CD4-positive, alpha-beta T cell treated with Interleukin-4 for 1 hour (primary cell): ENCODE measurements at regions not wholly inside any gene's neighbourhood (a gene's known extent, or its start where the extent isn't known, plus 50 kb on each side); places are given as distances from the start of the nearest gene placed in this dataset.
"Not testable (repeated sequence)": the region's sequence is repeated elsewhere in the genome, so short reads cannot be mapped to it uniquely, and the experiment has no call there.

Experiments
- DNase-seq, 2 donors: peaks; one replicate each; pipeline ENCODE4 v3.0.0-alpha.2; 2020 to 2022

- DNase-seq, result not testable (repeated sequence)
Observed at GRCh38 chr9:97248252-97248651, 59.2 kb upstream of the CCDC180 start.

DNA sequence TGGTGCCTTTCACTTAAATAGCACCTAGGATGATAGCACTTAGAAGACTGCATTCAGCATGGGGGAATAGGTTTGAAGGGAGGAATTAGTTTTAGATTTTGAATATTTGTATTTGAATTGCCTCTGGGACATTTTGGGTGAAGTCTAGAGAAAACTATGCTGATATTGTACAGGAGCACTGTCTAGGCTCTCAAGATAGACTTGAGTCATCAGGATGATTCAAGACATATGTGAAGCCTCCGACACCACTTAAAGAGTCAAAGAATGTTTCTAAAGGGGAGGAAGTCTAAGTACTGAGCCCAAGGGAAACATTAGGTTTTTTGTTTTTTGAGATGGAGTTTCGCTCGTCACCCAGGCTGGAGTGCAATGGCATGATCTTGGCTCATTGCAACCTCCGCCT lies 63.9 kb upstream of the CCDC180 start:
- no peak for DNase-seq

DNA sequence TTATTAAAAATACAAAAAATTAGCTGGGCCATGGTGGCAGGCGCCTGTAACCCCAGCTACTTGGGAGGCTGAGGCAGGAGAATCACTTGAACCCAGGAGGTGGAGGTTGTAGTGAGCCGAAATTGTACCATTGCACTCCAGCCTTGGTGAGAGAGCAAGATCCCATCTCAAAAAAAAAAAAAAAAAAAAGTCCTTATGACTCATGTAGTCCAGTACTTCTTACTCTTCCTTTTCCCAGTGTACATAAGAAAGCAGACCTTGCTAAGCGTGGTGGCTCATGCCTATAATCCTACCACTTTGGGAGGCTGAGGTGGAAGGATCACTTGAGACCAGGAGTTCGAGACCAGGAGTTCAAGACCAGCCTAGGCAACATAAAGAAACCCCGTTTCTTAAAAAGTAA lies 66.0 kb upstream of the CCDC180 start:
- not testable (repeated sequence) for DNase-seq

GRCh38 chr9:97237951-97238889 lies 69.2 kb upstream of the CCDC180 start:
- DNase-seq, result peak; percentile 76 to 77

GRCh38 chr9:97237311-97237786 lies 70.1 kb upstream of the CCDC180 start:
- no peak for DNase-seq

- not testable (repeated sequence) for DNase-seq
Observed at GRCh38 chr9:97233009-97233400, 74.5 kb upstream of the CCDC180 start.

DNA sequence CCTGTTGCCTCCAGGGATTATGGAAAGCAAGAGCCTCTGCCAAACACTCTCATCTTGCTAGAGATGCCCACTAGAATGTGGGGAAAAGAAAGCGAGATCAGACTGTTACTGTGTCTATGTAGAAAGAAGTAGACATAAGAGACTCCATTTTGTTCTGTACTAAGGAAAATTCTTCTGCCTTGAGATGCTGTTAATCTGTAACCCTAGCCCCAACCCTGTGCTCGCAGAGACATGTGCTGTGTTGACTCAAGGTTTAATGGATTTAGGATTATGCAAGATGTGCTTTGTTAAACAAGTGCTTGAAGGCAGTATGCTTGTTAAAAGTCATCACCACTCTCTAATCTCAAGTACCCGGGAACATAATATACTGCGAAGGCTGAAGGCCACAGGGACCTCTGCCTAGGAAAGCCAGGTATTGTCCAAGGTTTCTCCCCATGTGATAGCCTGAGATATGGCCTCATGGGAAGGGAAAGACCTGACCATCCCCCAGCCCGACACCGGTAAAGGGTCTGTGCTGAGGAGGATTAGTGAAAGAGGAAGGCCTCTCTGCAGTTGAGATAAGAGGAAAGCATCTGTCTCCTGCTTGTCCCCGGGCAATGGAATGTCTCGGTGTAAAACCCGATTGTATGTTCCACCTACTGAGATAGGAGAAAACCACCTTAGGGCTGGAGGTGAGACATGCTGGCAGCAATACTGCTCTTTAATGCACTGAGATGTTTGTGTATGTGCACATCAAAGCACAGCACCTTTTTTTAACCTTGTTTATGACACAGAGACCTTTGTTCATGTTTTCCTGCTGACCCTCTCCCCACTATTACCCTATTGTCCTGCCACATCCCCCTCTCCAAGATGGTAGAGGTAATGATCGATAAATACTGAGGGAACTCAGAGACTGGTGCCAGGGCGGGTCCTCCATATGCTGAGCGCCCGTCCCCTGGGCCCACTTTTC lies 75.1 kb upstream of the CCDC180 start:
- not testable (repeated sequence) for DNase-seq

DNA sequence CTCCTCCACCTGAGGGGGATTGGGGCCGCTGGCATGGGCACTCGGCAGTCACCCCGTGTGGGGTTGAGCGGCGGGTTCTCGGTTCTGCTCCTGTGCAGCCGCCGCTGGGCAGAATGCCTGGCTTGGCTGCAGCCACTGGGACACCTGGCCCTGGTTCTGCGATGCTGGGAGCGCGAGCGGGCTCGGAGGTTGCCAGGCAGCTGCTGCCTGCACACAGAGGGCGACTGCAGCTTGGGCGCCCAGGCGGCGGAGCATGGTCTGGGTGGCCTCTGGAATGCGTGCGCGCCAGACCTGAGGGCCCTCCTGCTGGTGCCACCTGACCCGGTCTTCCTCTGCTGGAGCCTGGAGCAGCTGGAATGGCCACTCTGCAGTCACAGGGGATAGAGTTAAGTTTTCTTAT lies 85.1 kb upstream of the CCDC180 start:
- not testable (repeated sequence) for DNase-seq

DNA sequence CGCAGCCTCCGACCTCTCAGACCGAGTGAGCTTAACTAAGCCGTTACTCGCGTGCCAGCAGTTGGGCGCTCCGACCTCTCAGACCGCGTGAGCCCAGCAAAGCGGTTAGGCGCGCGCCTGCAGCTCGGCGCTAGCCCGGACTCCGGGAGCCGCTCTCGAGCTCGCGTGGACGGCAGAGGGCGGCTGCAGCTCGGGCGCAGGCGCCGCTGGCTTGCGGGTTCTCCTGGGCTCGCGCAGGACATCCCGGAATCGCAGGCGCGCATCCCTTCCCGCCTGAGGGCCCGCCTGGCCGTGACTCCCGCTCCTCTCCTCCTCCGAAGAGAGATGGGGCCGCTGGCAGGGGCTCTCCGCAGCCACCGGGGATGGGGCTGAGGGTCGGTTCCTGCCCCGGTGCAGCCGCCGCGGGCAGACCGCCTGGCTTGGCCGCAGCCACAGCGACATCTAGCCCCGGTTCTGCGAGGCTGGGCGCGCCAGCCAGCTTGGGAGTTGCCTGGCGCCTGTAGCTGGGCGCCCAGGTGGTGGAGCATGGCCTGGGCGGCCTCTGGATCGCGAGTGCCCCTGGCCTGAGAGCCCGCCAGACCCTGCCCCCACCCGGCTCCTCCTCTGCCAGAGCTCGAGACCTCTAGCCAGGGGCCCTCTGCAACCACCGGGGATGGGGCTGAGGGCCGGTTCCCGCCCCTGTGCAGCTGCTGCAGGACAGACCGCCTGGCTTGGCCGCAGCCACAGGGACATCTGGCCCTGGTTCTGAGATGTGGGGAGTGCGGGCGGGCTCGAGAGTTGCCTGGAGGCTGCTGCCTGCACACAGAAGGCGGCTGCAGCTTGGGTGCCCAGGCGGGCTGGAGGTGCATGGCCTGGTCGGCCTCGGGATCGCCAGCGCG lies 85.7 kb upstream of the CCDC180 start:
- DNase-seq, result peak; percentile 47 to 57

DNA sequence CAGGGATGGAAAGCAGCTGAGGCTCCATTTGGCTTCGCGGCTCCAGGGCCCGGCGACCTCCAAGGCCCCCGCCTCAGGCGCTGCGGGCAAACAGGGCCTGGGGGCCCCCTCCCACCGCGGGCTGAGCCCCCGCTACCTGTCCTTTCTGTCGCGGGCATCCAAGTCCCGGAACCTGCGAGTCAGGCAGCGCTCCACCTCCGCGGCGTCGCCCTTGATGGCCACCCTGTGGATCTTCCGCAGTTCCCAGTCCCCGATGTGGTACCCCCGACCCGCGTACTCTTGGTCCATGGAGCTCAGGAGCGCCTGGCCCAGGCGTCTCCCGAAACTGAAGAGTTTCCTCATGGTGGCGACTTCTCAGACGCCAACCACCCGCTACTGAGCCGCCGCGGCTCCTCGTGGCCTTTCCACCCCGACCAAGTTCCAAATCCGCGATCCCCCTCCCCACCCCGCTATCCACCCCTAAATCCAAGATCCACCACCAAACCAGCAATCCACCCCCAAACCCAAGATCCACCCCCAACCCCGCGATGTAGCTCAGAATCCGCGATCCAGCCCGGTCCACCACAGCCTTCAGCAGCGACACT lies 86.5 kb upstream of the CCDC180 start:
- no peak for DNase-seq

DNA sequence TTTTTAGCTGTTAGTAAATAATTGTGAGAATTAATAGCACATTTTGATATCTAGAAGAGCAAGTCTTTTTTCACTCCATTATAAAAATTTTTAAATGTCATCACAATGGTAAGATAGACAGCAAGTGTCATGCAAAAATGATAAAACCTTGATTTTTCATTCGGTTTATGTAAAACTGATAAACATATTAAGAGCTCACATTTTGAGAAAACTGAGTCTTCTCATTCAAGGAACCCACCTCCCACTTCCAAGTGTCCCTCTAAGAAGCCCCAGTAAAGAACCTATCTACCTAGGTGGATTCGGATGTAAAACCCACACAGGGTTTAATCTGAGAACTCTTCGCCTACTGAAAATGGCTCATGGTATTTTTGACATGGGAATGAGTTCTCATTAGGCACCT lies 87.1 kb upstream of the CCDC180 start:
- not testable (repeated sequence) for DNase-seq

DNA sequence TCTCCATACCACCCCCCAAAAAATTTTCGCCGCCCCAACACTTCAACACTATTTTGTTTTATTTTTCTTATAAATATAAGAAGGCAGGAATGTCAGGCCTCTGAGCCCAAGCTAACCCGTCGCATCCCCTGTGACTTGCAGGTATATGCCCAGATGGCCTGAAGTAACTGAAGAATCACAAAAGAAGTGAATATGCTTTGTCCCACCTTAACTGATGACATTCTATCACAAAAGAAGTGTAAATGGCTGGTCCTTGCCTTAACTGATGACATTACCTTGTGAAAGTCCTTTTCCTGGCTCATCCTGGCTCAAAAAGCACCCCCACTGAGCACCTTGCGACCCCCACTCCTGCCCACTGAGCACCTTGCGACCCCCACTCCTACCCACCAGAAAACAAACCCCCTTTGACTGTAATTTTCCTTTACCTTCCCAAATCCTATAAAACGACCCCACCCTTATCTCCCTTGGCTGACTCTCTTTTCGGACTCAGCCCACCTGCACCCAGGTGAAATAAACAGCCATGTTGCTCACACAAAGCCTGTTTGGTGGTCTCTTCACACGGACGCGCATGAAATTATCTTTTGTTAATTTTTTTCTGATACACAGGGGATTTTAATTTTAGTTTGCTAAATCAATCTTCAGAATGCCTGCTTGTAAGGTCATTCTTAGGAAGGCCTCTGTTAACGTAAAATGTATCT lies 87.9 kb upstream of the CCDC180 start:
- DNase-seq, result not testable (repeated sequence)

DNA sequence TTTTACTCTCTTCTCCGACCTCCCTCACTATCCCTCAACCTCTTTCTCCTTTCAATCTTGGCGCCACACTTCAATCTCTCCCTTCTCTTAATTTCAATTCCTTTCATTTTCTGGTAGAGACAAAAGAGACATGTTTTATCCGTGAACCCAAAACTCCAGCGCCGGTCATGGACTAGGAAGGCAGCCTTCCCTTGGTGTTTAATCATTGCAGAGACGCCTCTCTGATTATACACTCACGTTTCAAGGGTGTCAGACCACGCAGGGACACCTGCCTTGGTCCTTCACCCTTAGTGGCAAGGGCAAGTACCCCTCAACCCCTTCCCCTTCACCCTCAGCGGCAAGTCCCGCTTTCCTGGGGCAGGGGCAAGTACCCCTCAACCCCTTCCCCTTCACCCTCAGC lies 92.3 kb upstream of the CCDC180 start:
- not testable (repeated sequence) for DNase-seq

GRCh38 chr9:97214556-97214955 lies 92.9 kb upstream of the CCDC180 start:
- not testable (repeated sequence) for DNase-seq

DNA sequence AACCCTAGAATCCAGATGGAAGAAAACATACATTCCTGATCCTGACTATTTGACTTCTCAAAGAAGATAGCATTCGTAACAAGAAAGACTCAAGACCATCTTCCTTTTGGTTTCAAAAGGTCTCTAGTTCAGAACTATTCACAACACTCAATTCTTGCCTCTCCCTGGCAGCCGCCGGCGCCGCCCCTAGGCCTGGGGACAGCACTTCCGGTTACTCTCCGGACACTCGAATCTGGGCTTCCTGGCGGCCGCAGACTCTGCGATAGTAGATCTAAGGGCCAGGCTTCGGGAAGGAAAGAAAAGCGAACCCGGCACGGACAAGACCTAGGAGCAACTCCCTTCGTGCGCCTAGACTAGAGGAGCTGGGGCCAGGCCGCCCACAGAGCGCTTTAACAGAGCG lies 107.8 kb upstream of the CCDC180 start:
- DNase-seq, result not testable (repeated sequence)

DNA sequence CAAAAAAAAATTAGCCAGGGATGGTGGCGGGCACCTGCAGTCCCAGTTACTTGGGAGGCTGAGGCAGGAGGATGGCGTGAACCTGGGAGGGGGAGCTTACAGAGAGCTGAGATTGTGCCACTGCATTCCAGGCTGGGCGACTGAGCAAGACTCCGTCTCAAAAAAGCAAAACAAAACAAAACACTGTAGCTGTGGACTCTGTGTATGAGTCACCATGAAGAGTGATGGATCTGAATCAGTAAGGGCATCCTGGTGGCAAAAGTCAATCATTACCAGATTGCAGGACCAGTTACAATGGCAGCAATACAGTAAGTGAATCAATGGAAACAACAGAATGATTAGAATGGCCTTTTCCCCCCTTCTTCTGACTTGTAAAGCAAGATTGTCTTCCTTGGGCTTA lies 113.7 kb upstream of the CCDC180 start:
- DNase-seq, result not testable (repeated sequence)

- DNase-seq, result no peak
Observed at GRCh38 chr9:97188545-97188944, 118.9 kb upstream of the CCDC180 start.

DNA sequence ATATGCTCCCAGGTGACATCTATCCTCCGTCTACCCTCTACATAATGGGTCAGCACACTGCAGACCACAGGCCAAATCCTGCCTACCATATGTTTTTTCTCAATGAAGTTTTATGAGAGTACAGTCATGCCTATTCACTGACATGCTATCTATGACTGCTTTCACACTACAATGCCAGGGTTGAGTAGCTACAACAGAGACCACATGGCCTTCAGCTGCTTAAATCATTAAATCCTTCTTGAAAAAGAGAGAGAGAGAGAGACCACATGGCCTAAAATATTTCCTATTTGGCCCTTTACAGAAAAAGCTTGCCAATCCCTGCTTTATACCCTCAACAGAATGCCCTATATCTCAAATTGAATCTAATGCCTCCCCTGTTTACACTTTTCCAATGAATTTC lies 119.8 kb upstream of the CCDC180 start:
- DNase-seq, result not testable (repeated sequence)

- no peak for DNase-seq
Observed at GRCh38 chr9:97186493-97186892, 121.0 kb upstream of the CCDC180 start.

DNA sequence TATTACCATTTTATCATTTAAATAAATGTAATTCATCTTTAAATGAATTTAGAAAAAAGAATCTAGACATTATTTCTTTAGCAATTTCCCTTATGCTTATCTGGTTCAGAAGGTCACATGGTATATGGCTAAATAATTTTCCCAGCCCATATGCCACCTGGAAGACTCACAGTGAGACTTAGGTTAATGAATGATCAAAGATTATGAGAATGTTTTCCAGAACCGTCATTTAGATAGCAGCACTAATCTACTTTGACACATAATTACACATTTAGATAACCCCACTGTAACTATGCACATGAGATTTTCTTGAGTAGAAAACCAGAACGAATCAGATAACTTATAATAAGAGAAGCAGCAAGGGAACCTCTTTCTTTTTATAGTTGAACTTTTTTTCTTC lies 124.9 kb upstream of the CCDC180 start:
- DNase-seq, result not testable (repeated sequence)

- no peak for DNase-seq
Observed at GRCh38 chr9:97179616-97180015, 127.8 kb upstream of the CCDC180 start.
